Activated CD4-positive, alpha-beta T cell treated with anti-CD3 and anti-CD28 coated beads for 4 hours (primary cell): ENCODE measurements at regions not wholly inside any gene's neighbourhood (a gene's known extent, or its start where the extent isn't known, plus 50 kb on each side); places are given as distances from the start of the nearest gene placed in this dataset.

Experiments used
- DNase-seq, 2 donors: peaks; one replicate each; pipeline ENCODE4 v3.0.0-alpha.2; 2020

- DNase-seq, result no peak
Measured at GRCh38 chr2:196538189-196538588, 101.3 kb upstream of the CCDC150 start.

- DNase-seq, result no peak
Measured at GRCh38 chr2:196538646-196539045, 100.9 kb upstream of the CCDC150 start.

GRCh38 chr2:196544906-196545433, 94.5 kb upstream of the CCDC150 start:
- DNase-seq, result no peak

DNA sequence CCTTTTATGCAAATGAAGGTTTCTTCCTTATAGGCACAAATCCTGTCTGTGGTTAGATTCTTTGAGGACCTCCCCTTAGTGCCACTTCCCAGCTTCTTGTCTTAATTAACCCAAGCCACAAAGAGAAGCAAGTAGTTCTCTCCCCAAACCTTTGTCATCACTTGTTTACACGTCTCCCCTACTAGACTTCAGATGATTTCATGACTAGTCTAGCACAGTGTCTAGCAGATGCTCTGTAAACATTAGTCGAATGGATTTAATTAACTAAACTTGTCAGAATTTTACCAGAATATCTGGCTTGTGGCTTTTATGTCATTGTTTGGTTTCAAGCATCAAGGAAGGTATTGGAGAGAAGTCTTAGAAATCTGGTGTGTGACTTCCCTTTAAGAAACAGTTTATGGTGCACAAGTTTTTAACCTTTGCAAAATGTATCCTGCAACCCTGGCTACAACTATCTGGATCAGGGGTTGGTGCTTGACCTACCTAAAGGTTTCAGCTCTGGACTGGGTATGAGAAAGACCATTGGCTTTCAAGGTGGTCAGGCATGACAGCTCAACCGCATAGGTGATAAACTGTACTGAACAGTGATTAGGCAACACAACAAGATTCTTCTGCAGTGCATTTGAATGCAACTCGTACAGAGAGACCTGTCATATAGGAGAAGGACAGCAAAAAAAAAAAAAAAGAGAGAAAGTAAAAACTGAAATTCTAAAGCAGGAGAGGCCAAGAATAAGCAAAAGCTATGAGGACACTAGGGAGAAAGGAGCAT, 93.2 kb upstream of the CCDC150 start:
- DNase-seq, result no peak

- DNase-seq, result no peak
Measured at GRCh38 chr2:196549052-196549451, 90.5 kb upstream of the CCDC150 start.

GRCh38 chr2:196551014-196551413, 88.5 kb upstream of the CCDC150 start:
- no peak for DNase-seq

DNA sequence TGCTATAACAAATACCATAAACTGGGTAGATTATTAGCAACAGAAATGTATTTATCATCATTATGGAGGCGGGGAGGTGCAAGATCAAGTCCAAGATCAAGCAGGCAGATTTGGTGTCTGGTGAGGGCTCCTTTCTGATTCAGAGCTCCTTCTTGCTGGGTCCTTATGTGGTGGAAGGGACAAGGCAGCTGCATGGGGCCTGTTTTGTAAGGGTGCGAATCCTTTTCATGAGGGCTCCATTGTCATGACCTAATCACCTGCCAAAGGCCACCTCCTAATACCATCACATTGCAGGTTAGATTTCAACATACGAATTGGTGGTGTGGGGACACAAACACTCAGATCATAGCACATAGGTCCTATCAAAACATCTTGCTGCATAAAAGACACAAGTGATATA, 84.4 kb upstream of the CCDC150 start:
- no peak for DNase-seq

DNA sequence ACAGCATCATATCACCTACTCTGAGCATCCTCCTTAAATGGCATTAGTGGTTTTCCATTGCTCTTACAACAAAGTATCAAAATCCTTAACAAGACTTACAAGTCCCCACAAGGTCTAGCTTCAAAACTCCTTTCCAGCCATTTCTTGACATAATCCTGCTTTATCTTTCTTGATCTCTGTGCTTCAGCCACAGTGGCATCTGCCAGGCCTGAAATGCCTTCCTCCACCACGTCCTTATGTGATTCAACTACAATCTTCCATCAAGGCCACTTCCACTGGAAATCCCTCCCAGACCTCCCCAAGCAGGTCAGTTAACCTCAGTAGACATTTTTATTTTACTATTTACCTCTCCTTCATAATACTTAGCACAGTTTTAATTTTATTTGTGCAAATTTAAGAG, 83.8 kb upstream of the CCDC150 start:
- DNase-seq, result no peak

- no peak for DNase-seq
Measured at GRCh38 chr2:196558497-196558896, 81.0 kb upstream of the CCDC150 start.

- DNase-seq, result no peak
Measured at GRCh38 chr2:196563876-196564275, 75.6 kb upstream of the CCDC150 start.

DNA sequence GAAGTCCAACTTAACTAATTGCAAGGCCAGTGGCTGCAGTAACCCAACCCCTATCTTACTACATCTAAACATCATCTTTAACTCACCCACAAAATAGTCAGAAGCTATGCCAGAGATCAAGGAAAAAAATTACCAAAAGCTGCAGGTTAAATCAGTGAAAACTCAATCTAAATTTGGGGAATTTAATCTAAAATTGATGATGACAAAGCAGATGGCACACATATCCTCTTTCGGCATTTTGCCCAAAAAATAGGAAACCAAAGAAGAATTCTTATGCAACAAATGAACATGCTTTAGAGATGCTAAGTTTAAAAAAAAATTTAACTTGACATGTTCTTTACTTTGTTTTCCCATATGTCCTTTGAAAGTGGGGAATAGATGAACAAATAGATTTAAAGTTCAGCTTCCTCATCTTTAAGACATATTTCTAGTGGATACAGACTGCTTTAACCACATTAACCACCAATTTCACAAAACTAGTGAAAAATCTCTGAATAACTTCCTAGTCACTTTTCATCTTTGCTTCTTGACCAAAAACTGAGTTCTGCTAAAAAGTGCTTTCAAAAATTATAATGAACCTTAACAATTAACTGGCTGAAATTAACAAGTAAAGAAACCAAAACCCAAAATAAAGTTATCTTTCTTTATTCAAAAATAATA, 74.3 kb upstream of the CCDC150 start:
- no peak for DNase-seq

DNA sequence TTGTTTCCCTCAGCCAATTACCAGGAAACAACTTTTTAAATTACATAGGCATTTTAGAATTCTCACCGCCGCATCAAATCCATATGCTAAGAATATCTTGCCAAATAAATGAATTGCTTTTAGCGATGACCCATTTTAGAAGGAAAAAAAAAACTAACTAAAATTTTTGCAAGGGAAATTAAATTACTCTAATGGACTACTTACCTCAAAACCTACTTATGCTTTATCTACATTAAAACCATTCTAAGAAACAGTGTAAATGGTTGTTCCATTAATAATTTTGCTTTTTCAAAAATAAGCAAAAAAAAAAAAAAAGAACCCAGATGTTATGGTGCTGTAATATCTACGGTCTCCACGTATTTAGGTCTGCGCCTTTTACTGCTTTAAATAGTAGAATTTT, 73.5 kb upstream of the CCDC150 start:
- no peak for DNase-seq

GRCh38 chr2:196566961-196567666, 72.4 kb upstream of the CCDC150 start:
- DNase-seq, result no peak

GRCh38 chr2:196568506-196568905, 71.0 kb upstream of the CCDC150 start:
- no peak for DNase-seq

- no peak for DNase-seq
Measured at GRCh38 chr2:196584903-196585302, 54.6 kb upstream of the CCDC150 start.

DNA sequence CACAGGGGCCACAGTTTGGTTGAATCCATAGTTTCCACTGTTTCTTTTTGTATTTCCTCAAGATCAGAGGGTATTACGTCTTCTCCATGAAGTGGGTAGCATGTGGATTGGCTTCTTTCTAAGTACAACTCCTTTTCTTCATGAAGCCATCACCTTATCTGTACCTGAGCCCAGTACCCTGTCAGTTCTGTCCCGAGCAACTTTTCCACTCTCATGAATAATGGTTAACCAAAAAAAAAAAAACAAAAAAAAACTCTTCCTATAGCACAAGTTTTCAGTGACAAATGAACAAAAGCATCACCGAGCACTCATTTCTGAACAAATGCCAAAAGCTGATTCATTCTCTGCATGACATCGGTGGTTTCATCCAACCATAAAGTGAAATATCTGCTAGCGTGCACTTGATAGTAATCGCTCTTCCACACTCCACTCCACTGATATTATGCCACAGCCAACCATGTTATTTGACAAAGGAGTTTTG, 53.0 kb upstream of the CCDC150 start:
- no peak for DNase-seq

GRCh38 chr2:196587056-196587455, 52.5 kb upstream of the CCDC150 start:
- no peak for DNase-seq

- DNase-seq, result no peak
Measured at GRCh38 chr2:196587739-196588138, 51.8 kb upstream of the CCDC150 start.

DNA sequence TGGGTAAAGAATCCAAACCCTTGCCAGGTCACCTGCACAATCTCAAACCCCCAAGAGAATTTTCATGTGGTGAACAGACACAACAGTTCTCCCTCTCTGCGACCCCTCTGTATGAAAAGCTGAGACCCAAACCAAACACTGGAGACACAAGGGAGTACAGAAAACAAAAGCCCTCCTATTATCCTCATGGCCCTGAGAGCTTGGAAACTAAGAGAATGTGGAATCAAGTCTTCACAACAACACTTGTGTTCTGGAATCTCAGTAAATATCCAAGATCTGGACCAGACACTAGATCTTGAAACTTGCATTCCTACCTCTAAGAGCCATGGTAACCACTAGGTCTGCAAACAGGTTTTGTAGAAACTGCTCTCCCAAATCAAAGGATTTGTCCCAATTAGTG, 50.1 kb upstream of the CCDC150 start:
- DNase-seq, result no peak
